ENCODE measurements at regions not wholly inside any gene's neighbourhood (a gene's known extent, or its start where the extent isn't known, plus 50 kb on each side); places are given as distances from the start of the nearest gene placed in this dataset.
"Not testable (repeated sequence)": the region's sequence is repeated elsewhere in the genome, so short reads cannot be mapped to it uniquely, and the experiment has no call there.

GRCh38 chr17:70934835-70935234 lies 765.5 kb downstream of the KCNJ2 start:
- H3K27ac Mint-ChIP-seq: no peak overlapping the region
- no peak for DNase-seq
- no peaks in the 10 kb centered on the region for H3K4me1 Mint-ChIP-seq
- H3K4me3 Mint-ChIP-seq: no peak overlapping the region
- no peaks in the 10 kb centered on the region for H3K36me3 Mint-ChIP-seq (ENCODE audit: low read depth)
- H3K27me3 Mint-ChIP-seq: no peaks in the 10 kb centered on the region
- ChIA-PET POLR2A (no interaction called here), CTCF (no interaction called here)
- H3K9me3 Mint-ChIP-seq: peaks cover 5% of the 10 kb centered on the region

GRCh38 chr17:70936724-70937123 lies 767.4 kb downstream of the KCNJ2 start:
- H3K4me3 Mint-ChIP-seq: no peak overlapping the region
- no peaks in the 10 kb centered on the region for H3K27me3 Mint-ChIP-seq
- no peak overlapping the region for H3K27ac Mint-ChIP-seq
- no peaks in the 10 kb centered on the region for H3K36me3 Mint-ChIP-seq (ENCODE audit: low read depth)
- H3K4me1 Mint-ChIP-seq: no peaks in the 10 kb centered on the region
- DNase-seq: no peak
- H3K9me3 Mint-ChIP-seq: peaks cover 5% of the 10 kb centered on the region
- CTCF ChIA-PET: no interaction called here
- POLR2A ChIA-PET: no interaction called here

GRCh38 chr17:70938336-70938735 lies 769.0 kb downstream of the KCNJ2 start:
- Mint-ChIP-seq H3K36me3 (ENCODE audit: low read depth) (no peaks in the 10 kb centered on the region), H3K4me1 (no peaks in the 10 kb centered on the region), H3K27me3 (no peaks in the 10 kb centered on the region), H3K27ac (no peak overlapping the region), H3K4me3 (no peak overlapping the region), H3K9me3 (peaks cover 2% of the 10 kb centered on the region)
- no peak for DNase-seq
- ChIA-PET CTCF (no interaction called here), POLR2A (no interaction called here)

- DNase-seq: no peak
- Mint-ChIP-seq H3K36me3 (ENCODE audit: low read depth) (no peaks in the 10 kb centered on the region), H3K9me3 (peaks cover 10% of the 10 kb centered on the region), H3K4me3 (no peak overlapping the region), H3K27me3 (no peaks in the 10 kb centered on the region), H3K27ac (no peak overlapping the region), H3K4me1 (no peaks in the 10 kb centered on the region)
- POLR2A ChIA-PET: no interaction called here
- CTCF ChIA-PET: no interaction called here
Observed at GRCh38 chr17:70945386-70945785, 776.1 kb downstream of the KCNJ2 start.

GRCh38 chr17:70947215-70947614 lies 777.9 kb downstream of the KCNJ2 start:
- ChIA-PET CTCF (no interaction called here), POLR2A (no interaction called here)
- Mint-ChIP-seq H3K4me1 (no peaks in the 10 kb centered on the region), H3K27me3 (no peaks in the 10 kb centered on the region), H3K36me3 (ENCODE audit: low read depth) (no peaks in the 10 kb centered on the region), H3K9me3 (peaks cover 14% of the 10 kb centered on the region), H3K4me3 (no peak overlapping the region), H3K27ac (no peak overlapping the region)
- DNase-seq: no peak

- Mint-ChIP-seq H3K36me3 (ENCODE audit: low read depth) (no peaks in the 10 kb centered on the region), H3K27ac (no peak overlapping the region), H3K4me3 (no peak overlapping the region), H3K4me1 (no peaks in the 10 kb centered on the region), H3K9me3 (peaks cover 19% of the 10 kb centered on the region), H3K27me3 (no peaks in the 10 kb centered on the region)
- no peak for DNase-seq
- CTCF ChIA-PET: no interaction called here
- POLR2A ChIA-PET: no interaction called here
Observed at GRCh38 chr17:70947636-70948565, 778.6 kb downstream of the KCNJ2 start.

GRCh38 chr17:70953140-70953539 lies 783.8 kb downstream of the KCNJ2 start:
- H3K4me1 Mint-ChIP-seq; CTCF ChIA-PET; H3K9me3 Mint-ChIP-seq; H3K36me3 Mint-ChIP-seq (ENCODE audit: low read depth); H3K27me3 Mint-ChIP-seq; H3K27ac Mint-ChIP-seq; H3K4me3 Mint-ChIP-seq; POLR2A ChIA-PET; DNase-seq: not testable (repeated sequence)

GRCh38 chr17:70955441-70955840 lies 786.1 kb downstream of the KCNJ2 start:
- peaks cover 8% of the 10 kb centered on the region for H3K9me3 Mint-ChIP-seq
- H3K27me3 Mint-ChIP-seq: no peaks in the 10 kb centered on the region
- CTCF ChIA-PET: no interaction called here
- H3K4me3 Mint-ChIP-seq: no peak overlapping the region
- H3K36me3 Mint-ChIP-seq (ENCODE audit: low read depth): no peaks in the 10 kb centered on the region
- no peak for DNase-seq
- H3K4me1 Mint-ChIP-seq: no peaks in the 10 kb centered on the region
- no peak overlapping the region for H3K27ac Mint-ChIP-seq
- POLR2A ChIA-PET: no interaction called here

GRCh38 chr17:70956726-70957125 lies 787.4 kb downstream of the KCNJ2 start:
- Mint-ChIP-seq H3K36me3 (ENCODE audit: low read depth) (no peaks in the 10 kb centered on the region), H3K4me1 (no peaks in the 10 kb centered on the region), H3K27me3 (no peaks in the 10 kb centered on the region), H3K27ac (no peak overlapping the region), H3K9me3 (peaks cover 8% of the 10 kb centered on the region), H3K4me3 (no peak overlapping the region)
- no peak for DNase-seq
- POLR2A ChIA-PET: no interaction called here
- CTCF ChIA-PET: no interaction called here

GRCh38 chr17:70961341-70961740 lies 792.0 kb downstream of the KCNJ2 start:
- no peak overlapping the region for H3K4me3 Mint-ChIP-seq
- H3K36me3 Mint-ChIP-seq (ENCODE audit: low read depth): no peaks in the 10 kb centered on the region
- no peak overlapping the region for H3K27ac Mint-ChIP-seq
- no peaks in the 10 kb centered on the region for H3K27me3 Mint-ChIP-seq
- no peak for DNase-seq
- H3K4me1 Mint-ChIP-seq: no peaks in the 10 kb centered on the region
- CTCF ChIA-PET: no interaction called here
- POLR2A ChIA-PET: no interaction called here
- H3K9me3 Mint-ChIP-seq: peaks cover 6% of the 10 kb centered on the region

- H3K36me3 Mint-ChIP-seq (ENCODE audit: low read depth): no peaks in the 10 kb centered on the region
- H3K27ac Mint-ChIP-seq: no peak overlapping the region
- POLR2A ChIA-PET: no interaction called here
- no peaks in the 10 kb centered on the region for H3K27me3 Mint-ChIP-seq
- peaks cover 20% of the 10 kb centered on the region for H3K9me3 Mint-ChIP-seq
- H3K4me1 Mint-ChIP-seq: no peaks in the 10 kb centered on the region
- no peak overlapping the region for H3K4me3 Mint-ChIP-seq
- CTCF ChIA-PET: no interaction called here
- DNase-seq: no peak
Observed at GRCh38 chr17:70968302-70968701, 799.0 kb downstream of the KCNJ2 start.

- no peak overlapping the region for H3K4me3 Mint-ChIP-seq
- POLR2A ChIA-PET: no interaction called here
- no peaks in the 10 kb centered on the region for H3K27me3 Mint-ChIP-seq
- H3K9me3 Mint-ChIP-seq: peaks cover 20% of the 10 kb centered on the region
- no peak overlapping the region for H3K27ac Mint-ChIP-seq
- CTCF ChIA-PET: no interaction called here
- DNase-seq: no peak
- no peaks in the 10 kb centered on the region for H3K36me3 Mint-ChIP-seq (ENCODE audit: low read depth)
- no peaks in the 10 kb centered on the region for H3K4me1 Mint-ChIP-seq
Observed at GRCh38 chr17:70969521-70970034, 800.2 kb downstream of the KCNJ2 start.

GRCh38 chr17:70976447-70976846 lies 807.1 kb downstream of the KCNJ2 start:
- H3K27me3 Mint-ChIP-seq: no peaks in the 10 kb centered on the region
- POLR2A ChIA-PET: no interaction called here
- H3K27ac Mint-ChIP-seq: no peak overlapping the region
- H3K4me3 Mint-ChIP-seq: no peak overlapping the region
- no peak for DNase-seq
- CTCF ChIA-PET: no interaction called here
- H3K9me3 Mint-ChIP-seq: peaks cover 5% of the 10 kb centered on the region
- no peaks in the 10 kb centered on the region for H3K4me1 Mint-ChIP-seq
- no peaks in the 10 kb centered on the region for H3K36me3 Mint-ChIP-seq (ENCODE audit: low read depth)

GRCh38 chr17:70984873-70985272 lies 815.5 kb downstream of the KCNJ2 start:
- H3K9me3 Mint-ChIP-seq: peaks cover 18% of the 10 kb centered on the region
- H3K27me3 Mint-ChIP-seq: no peaks in the 10 kb centered on the region
- ChIA-PET POLR2A (no interaction called here), CTCF (no interaction called here)
- no peak for DNase-seq
- H3K4me3 Mint-ChIP-seq: no peak overlapping the region
- no peak overlapping the region for H3K27ac Mint-ChIP-seq
- no peaks in the 10 kb centered on the region for H3K4me1 Mint-ChIP-seq
- no peaks in the 10 kb centered on the region for H3K36me3 Mint-ChIP-seq (ENCODE audit: low read depth)
